ENCODE measurements at regions not wholly inside any gene's neighbourhood (a gene's known extent, or its start where the extent isn't known, plus 50 kb on each side); places are given as distances from the start of the nearest gene placed in this dataset.
"Not testable (repeated sequence)": the region's sequence is repeated elsewhere in the genome, so short reads cannot be mapped to it uniquely, and the experiment has no call there.

- Mint-ChIP-seq H3K4me1 (ENCODE audit: low read depth, unreplicated experiment) (no peaks in the 10 kb centered on the region), H3K9me3 (ENCODE audit: low read depth, unreplicated experiment) (peaks cover 11% of the 10 kb centered on the region), H3K27me3 (ENCODE audit: unreplicated experiment) (no peaks in the 10 kb centered on the region), H3K4me3 (ENCODE audit: low read depth, unreplicated experiment) (no peak overlapping the region), H3K36me3 (ENCODE audit: insufficient read depth, unreplicated experiment) (no peaks in the 10 kb centered on the region), H3K27ac (ENCODE audit: unreplicated experiment) (no peak overlapping the region)
- TF ChIP-seq, protein P1, sequence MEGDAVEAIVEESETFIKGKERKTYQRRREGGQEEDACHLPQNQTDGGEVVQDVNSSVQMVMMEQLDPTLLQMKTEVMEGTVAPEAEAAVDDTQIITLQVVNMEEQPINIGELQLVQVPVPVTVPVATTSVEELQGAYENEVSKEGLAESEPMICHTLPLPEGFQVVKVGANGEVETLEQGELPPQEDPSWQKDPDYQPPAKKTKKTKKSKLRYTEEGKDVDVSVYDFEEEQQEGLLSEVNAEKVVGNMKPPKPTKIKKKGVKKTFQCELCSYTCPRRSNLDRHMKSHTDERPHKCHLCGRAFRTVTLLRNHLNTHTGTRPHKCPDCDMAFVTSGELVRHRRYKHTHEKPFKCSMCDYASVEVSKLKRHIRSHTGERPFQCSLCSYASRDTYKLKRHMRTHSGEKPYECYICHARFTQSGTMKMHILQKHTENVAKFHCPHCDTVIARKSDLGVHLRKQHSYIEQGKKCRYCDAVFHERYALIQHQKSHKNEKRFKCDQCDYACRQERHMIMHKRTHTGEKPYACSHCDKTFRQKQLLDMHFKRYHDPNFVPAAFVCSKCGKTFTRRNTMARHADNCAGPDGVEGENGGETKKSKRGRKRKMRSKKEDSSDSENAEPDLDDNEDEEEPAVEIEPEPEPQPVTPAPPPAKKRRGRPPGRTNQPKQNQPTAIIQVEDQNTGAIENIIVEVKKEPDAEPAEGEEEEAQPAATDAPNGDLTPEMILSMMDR (IDR thresholded peaks at IDR 0.05; ENCODE audit: unreplicated experiment) = no peak
- intact Hi-C loops (cut with micrococcal nuclease; ENCODE audit: unreplicated experiment) = no loop called here
- no TSS peak for BruUV-seq (replicated peaks)
- CTCF ChIA-PET = no interaction called here
- no peak for DNase-seq
Measured at GRCh38 chr2:57218206-57218605, 828.4 kb upstream of the VRK2 start.

- DNase-seq; CTCF ChIA-PET; H3K4me3 Mint-ChIP-seq (ENCODE audit: low read depth, unreplicated experiment); H3K36me3 Mint-ChIP-seq (ENCODE audit: insufficient read depth, unreplicated experiment); H3K27me3 Mint-ChIP-seq (ENCODE audit: unreplicated experiment); H3K9me3 Mint-ChIP-seq (ENCODE audit: low read depth, unreplicated experiment); H3K4me1 Mint-ChIP-seq (ENCODE audit: low read depth, unreplicated experiment); BruUV-seq (replicated peaks); H3K27ac Mint-ChIP-seq (ENCODE audit: unreplicated experiment); intact Hi-C loops (cut with micrococcal nuclease; ENCODE audit: unreplicated experiment): not testable (repeated sequence)
Measured at GRCh38 chr2:57229706-57230105, 816.9 kb upstream of the VRK2 start.

DNA sequence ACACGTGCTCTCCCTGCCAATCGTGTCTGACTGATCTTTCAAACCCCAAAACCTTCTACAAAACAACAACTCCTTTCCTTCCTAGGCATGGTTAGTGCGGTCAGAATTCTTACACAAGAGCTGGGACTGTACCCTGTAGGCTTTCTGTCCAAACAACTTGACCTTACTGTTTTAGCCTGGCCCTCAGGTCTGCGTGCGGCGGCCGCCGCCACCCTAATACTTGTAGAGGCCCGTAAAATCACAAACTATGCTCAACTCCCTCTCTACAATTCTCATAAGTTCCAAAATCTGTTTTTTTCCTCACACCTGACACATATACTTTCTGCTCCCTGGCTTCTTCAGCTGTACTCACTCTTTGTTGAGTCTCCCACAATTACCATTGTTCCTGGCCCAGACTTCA lies 814.3 kb upstream of the VRK2 start:
- H3K36me3 Mint-ChIP-seq (ENCODE audit: insufficient read depth, unreplicated experiment); H3K27ac Mint-ChIP-seq (ENCODE audit: unreplicated experiment); CTCF ChIA-PET; H3K4me3 Mint-ChIP-seq (ENCODE audit: low read depth, unreplicated experiment); BruUV-seq (replicated peaks); DNase-seq; intact Hi-C loops (cut with micrococcal nuclease; ENCODE audit: unreplicated experiment); H3K4me1 Mint-ChIP-seq (ENCODE audit: low read depth, unreplicated experiment); H3K9me3 Mint-ChIP-seq (ENCODE audit: low read depth, unreplicated experiment); H3K27me3 Mint-ChIP-seq (ENCODE audit: unreplicated experiment): not testable (repeated sequence)

GRCh38 chr2:57251495-57251894 lies 795.1 kb upstream of the VRK2 start:
- H3K4me1 Mint-ChIP-seq (ENCODE audit: low read depth, unreplicated experiment); intact Hi-C loops (cut with micrococcal nuclease; ENCODE audit: unreplicated experiment); H3K4me3 Mint-ChIP-seq (ENCODE audit: low read depth, unreplicated experiment); H3K27ac Mint-ChIP-seq (ENCODE audit: unreplicated experiment); BruUV-seq (replicated peaks); DNase-seq; CTCF ChIA-PET; H3K27me3 Mint-ChIP-seq (ENCODE audit: unreplicated experiment); H3K36me3 Mint-ChIP-seq (ENCODE audit: insufficient read depth, unreplicated experiment): not testable (repeated sequence)
- peaks cover 21% of the 10 kb centered on the region for H3K9me3 Mint-ChIP-seq (ENCODE audit: low read depth, unreplicated experiment)

DNA sequence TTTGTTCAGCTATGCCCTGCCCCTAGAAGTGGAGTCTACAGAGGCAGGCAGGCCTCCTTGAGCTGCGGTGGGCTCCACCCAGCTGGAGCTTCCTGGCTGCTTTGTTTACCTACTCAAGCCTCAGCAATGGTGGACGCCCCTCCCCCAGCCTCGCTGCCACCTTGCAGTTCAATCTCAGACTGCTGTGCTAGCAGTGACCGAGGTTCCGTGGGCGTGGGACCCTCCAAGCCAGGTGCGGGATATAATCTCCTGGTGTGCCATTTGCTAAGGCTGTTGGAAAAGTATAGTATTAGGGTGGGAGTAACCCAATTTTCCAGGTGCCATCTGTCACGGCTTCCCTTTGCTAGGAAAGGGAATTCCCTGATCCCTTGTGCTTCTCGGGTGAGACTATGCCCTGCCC lies 770.2 kb upstream of the VRK2 start:
- BruUV-seq (replicated peaks); CTCF ChIA-PET; H3K36me3 Mint-ChIP-seq (ENCODE audit: insufficient read depth, unreplicated experiment); H3K9me3 Mint-ChIP-seq (ENCODE audit: low read depth, unreplicated experiment); H3K4me3 Mint-ChIP-seq (ENCODE audit: low read depth, unreplicated experiment); H3K27me3 Mint-ChIP-seq (ENCODE audit: unreplicated experiment); DNase-seq; intact Hi-C loops (cut with micrococcal nuclease; ENCODE audit: unreplicated experiment); H3K27ac Mint-ChIP-seq (ENCODE audit: unreplicated experiment); H3K4me1 Mint-ChIP-seq (ENCODE audit: low read depth, unreplicated experiment): not testable (repeated sequence)

- peaks cover 7% of the 10 kb centered on the region for H3K9me3 Mint-ChIP-seq (ENCODE audit: low read depth, unreplicated experiment)
- no peaks in the 10 kb centered on the region for H3K36me3 Mint-ChIP-seq (ENCODE audit: insufficient read depth, unreplicated experiment)
- intact Hi-C loops (cut with micrococcal nuclease; ENCODE audit: unreplicated experiment) = no loop called here
- H3K4me3 Mint-ChIP-seq (ENCODE audit: low read depth, unreplicated experiment) = no peak overlapping the region
- no peak overlapping the region for H3K27ac Mint-ChIP-seq (ENCODE audit: unreplicated experiment)
- H3K4me1 Mint-ChIP-seq (ENCODE audit: low read depth, unreplicated experiment) = no peaks in the 10 kb centered on the region
- H3K27me3 Mint-ChIP-seq (ENCODE audit: unreplicated experiment) = no peaks in the 10 kb centered on the region
- no peak for DNase-seq
- TF ChIP-seq, protein P1 (IDR thresholded peaks at IDR 0.05; ENCODE audit: unreplicated experiment) = no peak
- CTCF ChIA-PET = no interaction called here
- no TSS peak for BruUV-seq (replicated peaks)
Measured at GRCh38 chr2:57278451-57278850, 768.2 kb upstream of the VRK2 start.

Measured in Calu3 (cell line).